Liver (tissue), 6 donors: ENCODE measurements at regions not wholly inside any gene's neighbourhood (a gene's known extent, or its start where the extent isn't known, plus 50 kb on each side); places are given as distances from the start of the nearest gene placed in this dataset.
"Not testable (repeated sequence)": the region's sequence is repeated elsewhere in the genome, so short reads cannot be mapped to it uniquely, and the experiment has no call there.

Experiments used
- DNase-seq: peaks from one replicate; pipeline ENCODE4 v3.0.0-alpha.2; 2017; ENCODE audit warnings: low spot score
- H3K27ac ChIP-seq, 2 donors: one replicate each; pipeline ENCODE4 v1.7.0; 2013; ENCODE audit warnings: inconsistent platforms in 2 of 2, low read length in 2 of 2, control low read depth in 1 of 2, low read depth in 1 of 2, mild to moderate bottlenecking in 1 of 2
- H3K27me3 ChIP-seq, 4 donors: one replicate each; pipeline versions ENCODE4 v1.6.1 to v1.7.0; 2013; ENCODE audit warnings: low read length in 3 of 4, inconsistent platforms in 1 of 4, mild to moderate bottlenecking in 1 of 4, moderate library complexity in 1 of 4; ENCODE audit not compliant: control insufficient read depth in 4 of 4, insufficient read depth in 4 of 4
- H3K36me3 ChIP-seq, 4 donors: one replicate each; pipeline versions ENCODE4 v1.6.1 to v1.7.0; 2013; ENCODE audit warnings: low read length in 3 of 4, mild to moderate bottlenecking in 3 of 4, low read depth in 1 of 4, moderate library complexity in 1 of 4; ENCODE audit not compliant: control insufficient read depth in 4 of 4, insufficient read depth in 3 of 4
- H3K4me1 ChIP-seq, 4 donors: one replicate each; pipeline versions ENCODE4 v1.6.1 to v1.7.0; 2013; ENCODE audit warnings: low read length in 3 of 4, mild to moderate bottlenecking in 3 of 4, moderate library complexity in 1 of 4; ENCODE audit not compliant: control insufficient read depth in 4 of 4, insufficient read depth in 4 of 4
- H3K4me3 ChIP-seq, 3 donors: one replicate each; pipeline versions ENCODE4 v1.6.1 to v1.7.0; 2013; ENCODE audit warnings: low read length in 3 of 3, control low read depth in 1 of 3, low read depth in 1 of 3, mild to moderate bottlenecking in 1 of 3
- H3K9ac ChIP-seq, 2 donors: one replicate each; pipeline ENCODE4 v1.7.0; 2013; ENCODE audit warnings: low read length in 2 of 2, mild to moderate bottlenecking in 2 of 2, moderate library complexity in 2 of 2, control low read depth in 1 of 2, low read depth in 1 of 2
- H3K9me3 ChIP-seq, 4 donors: one replicate each; pipeline versions ENCODE4 v1.6.1 to v1.7.0; 2013; ENCODE audit warnings: low read length in 3 of 4; ENCODE audit not compliant: control insufficient read depth in 4 of 4
- WGBS: extraction: QIAGEN DNeasy Blood & Tissue Kit; methylation state at CpG from one replicate; pipeline ENCODE4 v1.1.7; 2013; 5-methylcytosine and 5-hydroxymethylcytosine counted together
- donor health status: healthy.
- donor health status: healthy.
- donor health status: healthy.

GRCh38 chr5:177664737-177665136 lies 64.8 kb downstream of the B4GALT7 start:
- WGBS: 79% methylated on average over 3 of the region's 4 CpGs
- not testable (repeated sequence) for H3K9ac ChIP-seq, H3K27ac ChIP-seq, H3K9me3 ChIP-seq, DNase-seq, H3K36me3 ChIP-seq, H3K27me3 ChIP-seq, H3K4me1 ChIP-seq, H3K4me3 ChIP-seq

- H3K4me1 ChIP-seq, H3K4me3 ChIP-seq, H3K9ac ChIP-seq, H3K27ac ChIP-seq, H3K27me3 ChIP-seq, DNase-seq, H3K9me3 ChIP-seq, H3K36me3 ChIP-seq: not testable (repeated sequence)
- 60% methylated on average over 4 of the region's 6 CpGs for WGBS
Observed at GRCh38 chr5:177665172-177665571, 65.2 kb downstream of the B4GALT7 start.

- not testable (repeated sequence) for H3K27ac ChIP-seq, DNase-seq, H3K27me3 ChIP-seq, H3K4me3 ChIP-seq, H3K4me1 ChIP-seq, H3K9me3 ChIP-seq, H3K9ac ChIP-seq, H3K36me3 ChIP-seq
- 93% methylated on average over 1 of the region's 3 CpGs for WGBS
Observed at GRCh38 chr5:177665960-177666359, 66.0 kb downstream of the B4GALT7 start.

GRCh38 chr5:177671035-177671754 lies 71.3 kb downstream of the B4GALT7 start:
- not testable (repeated sequence) for H3K27me3 ChIP-seq, H3K9ac ChIP-seq, H3K27ac ChIP-seq, H3K4me1 ChIP-seq, DNase-seq, H3K9me3 ChIP-seq, H3K36me3 ChIP-seq, H3K4me3 ChIP-seq
- WGBS: 50% methylated on average over 7 of the region's 37 CpGs

GRCh38 chr5:177671755-177672690 lies 72.1 kb downstream of the B4GALT7 start:
- H3K36me3 ChIP-seq, H3K9ac ChIP-seq, H3K9me3 ChIP-seq, H3K4me1 ChIP-seq, H3K27ac ChIP-seq, H3K27me3 ChIP-seq: not testable (repeated sequence)
- peak overlapping the region in 1 of 3 donors; percentile 45 for H3K4me3 ChIP-seq
- DNase-seq: peak; percentile 41
- WGBS: 3% methylated on average over 41 of the region's 110 CpGs
